ENCODE measurements at regions not wholly inside any gene's neighbourhood (a gene's known extent, or its start where the extent isn't known, plus 50 kb on each side); places are given as distances from the start of the nearest gene placed in this dataset.

DNA sequence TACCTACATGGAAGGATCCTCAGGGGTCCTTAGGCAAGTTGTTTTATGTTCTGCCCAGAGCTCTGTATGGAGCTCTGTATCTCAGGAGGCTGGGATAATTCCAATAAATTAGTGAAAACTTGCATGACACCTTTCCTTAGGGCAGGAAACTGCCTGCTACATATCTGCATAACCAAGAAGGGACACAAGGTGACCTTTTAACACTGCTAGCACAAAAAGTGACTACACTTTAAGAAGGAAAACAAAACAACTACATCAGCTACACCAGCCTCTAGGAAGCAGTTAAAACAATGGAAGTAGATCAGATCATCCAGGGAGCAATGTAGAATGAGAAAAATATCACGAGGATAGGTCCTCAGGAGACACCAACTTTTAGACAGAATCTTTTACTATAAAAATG is 93.9 kb downstream of the TNFSF18 start:
- no peaks in the 10 kb centered on the region for H3K36me3 ChIP-seq (replicated peaks; ENCODE audit: insufficient read depth, low read depth)
- no peak overlapping the region for H3K27ac ChIP-seq
- H3K4me1 ChIP-seq (ENCODE audit: insufficient read depth) = peaks cover 3% of the 10 kb centered on the region
- no peak overlapping the region for H2AFZ ChIP-seq
- TF ChIP-seq, protein P1, sequence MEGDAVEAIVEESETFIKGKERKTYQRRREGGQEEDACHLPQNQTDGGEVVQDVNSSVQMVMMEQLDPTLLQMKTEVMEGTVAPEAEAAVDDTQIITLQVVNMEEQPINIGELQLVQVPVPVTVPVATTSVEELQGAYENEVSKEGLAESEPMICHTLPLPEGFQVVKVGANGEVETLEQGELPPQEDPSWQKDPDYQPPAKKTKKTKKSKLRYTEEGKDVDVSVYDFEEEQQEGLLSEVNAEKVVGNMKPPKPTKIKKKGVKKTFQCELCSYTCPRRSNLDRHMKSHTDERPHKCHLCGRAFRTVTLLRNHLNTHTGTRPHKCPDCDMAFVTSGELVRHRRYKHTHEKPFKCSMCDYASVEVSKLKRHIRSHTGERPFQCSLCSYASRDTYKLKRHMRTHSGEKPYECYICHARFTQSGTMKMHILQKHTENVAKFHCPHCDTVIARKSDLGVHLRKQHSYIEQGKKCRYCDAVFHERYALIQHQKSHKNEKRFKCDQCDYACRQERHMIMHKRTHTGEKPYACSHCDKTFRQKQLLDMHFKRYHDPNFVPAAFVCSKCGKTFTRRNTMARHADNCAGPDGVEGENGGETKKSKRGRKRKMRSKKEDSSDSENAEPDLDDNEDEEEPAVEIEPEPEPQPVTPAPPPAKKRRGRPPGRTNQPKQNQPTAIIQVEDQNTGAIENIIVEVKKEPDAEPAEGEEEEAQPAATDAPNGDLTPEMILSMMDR (IDR thresholded peaks at IDR 0.05; ENCODE audit: poor library complexity) = no peak
- TF ChIP-seq EZH2 (IDR thresholded peaks at IDR 0.05; ENCODE audit: borderline replicate concordance) (no peak), EZH2phosphoT487 (IDR thresholded peaks at IDR 0.05; ENCODE audit: low read depth, severe bottlenecking, unreplicated experiment) (no peak)
- H4K20me1 ChIP-seq (ENCODE audit: insufficient read depth, poor library complexity, severe bottlenecking) = no peaks in the 10 kb centered on the region
- no peaks in the 10 kb centered on the region for H3K9me2 ChIP-seq (replicated peaks; ENCODE audit: insufficient read depth)
- DNase-seq (ENCODE audit: low spot score) = no peak
- H3K79me2 ChIP-seq = no peaks in the 10 kb centered on the region
- WGBS (ENCODE audit: low lambda C conversion rate, missing lambda C conversion rate) = 52% methylated on average over 1 of the region's 1 CpG
- no peaks in the 10 kb centered on the region for H3K27me3 ChIP-seq
- H3K4me3 ChIP-seq = no peak overlapping the region
- no peaks in the 10 kb centered on the region for H3K9me3 ChIP-seq (ENCODE audit: low read depth)
- H3K4me2 ChIP-seq = no peak overlapping the region

DNA sequence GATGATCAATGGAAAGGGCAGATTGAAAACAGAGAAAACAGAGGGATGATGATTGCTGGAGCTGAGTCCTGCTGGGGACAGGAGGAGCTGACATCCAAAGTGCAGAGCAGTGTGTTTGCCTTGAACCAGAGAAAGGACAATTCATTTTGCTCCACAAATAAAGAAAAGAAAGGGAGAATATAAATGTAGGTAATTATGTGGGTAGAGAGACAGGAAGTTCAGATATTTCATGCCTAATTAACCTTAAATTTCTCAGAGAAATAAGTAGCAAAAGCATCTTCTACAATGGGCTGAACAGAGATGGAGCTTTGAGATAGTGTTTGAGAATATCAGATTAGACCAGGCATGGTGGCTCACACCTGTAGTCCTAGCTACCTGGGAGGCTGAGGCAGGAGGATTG is 93.2 kb downstream of the TNFSF18 start:
- Histone ChIP-seq H2AFZ (no peak overlapping the region), H4K20me1 (ENCODE audit: insufficient read depth, poor library complexity, severe bottlenecking) (no peaks in the 10 kb centered on the region)

DNA sequence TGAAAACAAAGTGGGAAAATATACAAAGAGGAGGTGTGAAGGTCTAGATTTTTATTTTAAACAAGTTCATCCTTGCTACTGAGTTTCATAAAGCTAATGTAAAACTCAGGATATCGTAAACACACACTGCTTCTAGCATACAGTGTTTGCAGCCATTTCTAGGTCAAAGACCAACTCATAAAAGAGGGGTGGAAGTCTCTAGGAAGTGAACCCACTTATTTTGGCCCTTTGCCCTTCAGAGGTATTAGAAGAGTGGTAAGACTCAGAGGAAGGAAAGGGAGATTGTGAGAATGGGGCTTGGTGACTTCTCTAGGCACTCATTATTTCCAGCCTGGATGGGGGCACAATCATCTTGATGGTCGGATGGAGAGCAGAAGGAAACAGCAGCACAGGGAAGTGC is 91.2 kb downstream of the TNFSF18 start:
- no peaks in the 10 kb centered on the region for H3K79me2 ChIP-seq
- no peaks in the 10 kb centered on the region for H3K9me2 ChIP-seq (replicated peaks; ENCODE audit: insufficient read depth)
- H2AFZ ChIP-seq = no peak overlapping the region
- DNase-seq (ENCODE audit: low spot score) = no peak
- H3K27me3 ChIP-seq = no peaks in the 10 kb centered on the region
- no peaks in the 10 kb centered on the region for H3K36me3 ChIP-seq (replicated peaks; ENCODE audit: insufficient read depth, low read depth)
- H3K4me3 ChIP-seq = no peak overlapping the region
- H4K20me1 ChIP-seq (ENCODE audit: insufficient read depth, poor library complexity, severe bottlenecking) = no peaks in the 10 kb centered on the region
- H3K27ac ChIP-seq = no peak overlapping the region
- no peaks in the 10 kb centered on the region for H3K9me3 ChIP-seq (ENCODE audit: low read depth)
- WGBS (ENCODE audit: low lambda C conversion rate, missing lambda C conversion rate) = 70% methylated on average over 2 of the region's 2 CpGs
- no peaks in the 10 kb centered on the region for H3K4me1 ChIP-seq (ENCODE audit: insufficient read depth)
- TF ChIP-seq EZH2 (IDR thresholded peaks at IDR 0.05; ENCODE audit: borderline replicate concordance) (no peak), EZH2phosphoT487 (IDR thresholded peaks at IDR 0.05; ENCODE audit: low read depth, severe bottlenecking, unreplicated experiment) (no peak)
- TF ChIP-seq, protein P1 (IDR thresholded peaks at IDR 0.05; ENCODE audit: poor library complexity) = no peak
- H3K4me2 ChIP-seq = no peak overlapping the region

More for the DNA sequence above, 93.2 kb downstream of the TNFSF18 start:
- Histone ChIP-seq H3K9me3 (ENCODE audit: low read depth) (no peaks in the 10 kb centered on the region), H3K4me2 (no peak overlapping the region), H3K79me2 (no peaks in the 10 kb centered on the region), H3K36me3 (replicated peaks; ENCODE audit: insufficient read depth, low read depth) (no peaks in the 10 kb centered on the region), H3K27ac (no peak overlapping the region), H3K27me3 (no peaks in the 10 kb centered on the region), H3K9me2 (replicated peaks; ENCODE audit: insufficient read depth) (no peaks in the 10 kb centered on the region), H3K4me3 (no peak overlapping the region), H3K4me1 (ENCODE audit: insufficient read depth) (no peaks in the 10 kb centered on the region)
- TF ChIP-seq EZH2phosphoT487 (IDR thresholded peaks at IDR 0.05; ENCODE audit: low read depth, severe bottlenecking, unreplicated experiment) = no peak
- no peak for TF ChIP-seq EZH2 (IDR thresholded peaks at IDR 0.05; ENCODE audit: borderline replicate concordance)
- TF ChIP-seq, protein P1 (IDR thresholded peaks at IDR 0.05; ENCODE audit: poor library complexity) = no peak
- no peak for DNase-seq (ENCODE audit: low spot score)

DNA sequence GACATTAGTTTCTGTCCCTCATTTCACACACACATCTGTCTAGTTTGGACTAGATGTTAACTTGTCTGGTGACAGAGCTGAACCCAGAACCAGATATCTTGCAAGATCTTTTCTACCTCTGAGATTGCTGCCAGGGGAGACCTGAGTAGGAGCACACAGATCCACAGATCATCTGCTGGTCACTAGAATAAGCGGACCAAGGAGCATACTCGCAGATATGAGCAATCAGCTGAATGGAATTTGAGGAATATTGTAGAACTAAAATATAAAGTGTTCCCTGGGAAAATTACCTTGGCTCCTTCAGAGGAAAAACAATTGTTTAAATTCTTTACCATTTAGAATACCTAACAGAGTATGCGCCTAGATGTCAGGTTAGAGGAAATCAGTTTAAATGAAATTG is 90.7 kb downstream of the TNFSF18 start:
- no peak for DNase-seq (ENCODE audit: low spot score)
- H3K9me2 ChIP-seq (replicated peaks; ENCODE audit: insufficient read depth) = no peaks in the 10 kb centered on the region
- no peaks in the 10 kb centered on the region for H3K36me3 ChIP-seq (replicated peaks; ENCODE audit: insufficient read depth, low read depth)
- H3K4me3 ChIP-seq = no peak overlapping the region
- H3K27ac ChIP-seq = no peak overlapping the region
- no peaks in the 10 kb centered on the region for H3K27me3 ChIP-seq
- H3K9me3 ChIP-seq (ENCODE audit: low read depth) = no peaks in the 10 kb centered on the region
- no peaks in the 10 kb centered on the region for H3K4me1 ChIP-seq (ENCODE audit: insufficient read depth)
- H3K79me2 ChIP-seq = no peaks in the 10 kb centered on the region
- no peaks in the 10 kb centered on the region for H4K20me1 ChIP-seq (ENCODE audit: insufficient read depth, poor library complexity, severe bottlenecking)
- WGBS (ENCODE audit: low lambda C conversion rate, missing lambda C conversion rate) = 96% methylated on average over 3 of the region's 3 CpGs
- no peak overlapping the region for H2AFZ ChIP-seq
- no peak overlapping the region for H3K4me2 ChIP-seq
- TF ChIP-seq, protein P1 (IDR thresholded peaks at IDR 0.05; ENCODE audit: poor library complexity) = no peak
- TF ChIP-seq EZH2 (IDR thresholded peaks at IDR 0.05; ENCODE audit: borderline replicate concordance) (no peak), EZH2phosphoT487 (IDR thresholded peaks at IDR 0.05; ENCODE audit: low read depth, severe bottlenecking, unreplicated experiment) (no peak)
